ENCODE measurements at regions not wholly inside any gene's neighbourhood (a gene's known extent, or its start where the extent isn't known, plus 50 kb on each side); places are given as distances from the start of the nearest gene placed in this dataset.
"Not testable (repeated sequence)": the region's sequence is repeated elsewhere in the genome, so short reads cannot be mapped to it uniquely, and the experiment has no call there.

- Mint-ChIP-seq H3K36me3 (no peaks in the 10 kb centered on the region), H3K27me3 (peaks cover 2% of the 10 kb centered on the region), H3K27ac (peak overlapping the region in 1 of 3 donors; percentile 48), H3K4me3 (no peak overlapping the region), H3K4me1 (peaks cover 0 to 4% (median 2%) of the 10 kb centered on the region in 3 donors), H3K9me3 (peaks cover 0 to 9% (median 5%) of the 10 kb centered on the region in 3 donors)
Measured at GRCh38 chr12:68387338-68387737, 55.2 kb upstream of the MDM1 start.

- Mint-ChIP-seq H3K36me3 (no peaks in the 10 kb centered on the region), H3K4me3 (no peak overlapping the region), H3K27ac (no peak overlapping the region), H3K27me3 (peaks cover 2% of the 10 kb centered on the region), H3K4me1 (peaks cover 0 to 4% (median 0%) of the 10 kb centered on the region in 3 donors), H3K9me3 (peaks cover 0 to 9% (median 5%) of the 10 kb centered on the region in 3 donors)
Measured at GRCh38 chr12:68389305-68389704, 57.1 kb upstream of the MDM1 start.

- H3K4me3 Mint-ChIP-seq = no peak overlapping the region
- H3K36me3 Mint-ChIP-seq = no peaks in the 10 kb centered on the region
- H3K27me3 Mint-ChIP-seq = no peaks in the 10 kb centered on the region
- H3K9me3 Mint-ChIP-seq = peaks cover 0 to 9% (median 5%) of the 10 kb centered on the region in 3 donors
- no peak overlapping the region for H3K27ac Mint-ChIP-seq
- H3K4me1 Mint-ChIP-seq = peaks cover 0 to 2% (median 1%) of the 10 kb centered on the region in 3 donors
Measured at GRCh38 chr12:68391937-68392336, 59.8 kb upstream of the MDM1 start.

GRCh38 chr12:68392376-68392775 lies 60.2 kb upstream of the MDM1 start:
- H3K36me3 Mint-ChIP-seq = no peaks in the 10 kb centered on the region

DNA sequence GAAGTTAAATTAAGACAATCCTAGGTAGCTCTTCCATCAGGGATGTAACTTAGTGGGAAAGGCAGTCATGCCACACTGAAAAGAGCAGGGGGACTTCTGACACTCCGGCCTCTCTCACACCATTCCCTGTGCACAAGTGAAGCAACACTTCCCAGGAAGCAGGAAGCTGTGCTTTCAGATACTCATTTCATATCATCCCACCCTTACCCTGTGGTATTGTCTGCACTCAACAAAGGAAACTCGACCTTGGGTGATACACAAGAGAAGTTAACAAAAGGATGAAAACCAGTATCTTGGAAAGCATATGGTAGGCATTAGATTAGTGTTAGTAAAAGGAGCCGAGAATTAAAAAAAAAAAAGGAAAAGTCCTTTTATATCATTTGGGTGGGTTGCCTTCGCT lies 61.3 kb upstream of the MDM1 start:
- H3K4me3 Mint-ChIP-seq = no peak overlapping the region
- H3K27ac Mint-ChIP-seq = no peak overlapping the region
- no peaks in the 10 kb centered on the region for H3K27me3 Mint-ChIP-seq
- peaks cover 0 to 2% (median 0%) of the 10 kb centered on the region in 3 donors for H3K4me1 Mint-ChIP-seq
- no peaks in the 10 kb centered on the region for H3K36me3 Mint-ChIP-seq
- peaks cover 2 to 13% (median 6%) of the 10 kb centered on the region in 3 donors for H3K9me3 Mint-ChIP-seq

More at GRCh38 chr12:68392376-68392775, 60.2 kb upstream of the MDM1 start:
- Mint-ChIP-seq H3K4me3 (no peak overlapping the region), H3K4me1 (peaks cover 0 to 2% (median 1%) of the 10 kb centered on the region in 3 donors), H3K9me3 (peaks cover 0 to 10% (median 5%) of the 10 kb centered on the region in 3 donors), H3K27me3 (no peaks in the 10 kb centered on the region), H3K27ac (no peak overlapping the region)

DNA sequence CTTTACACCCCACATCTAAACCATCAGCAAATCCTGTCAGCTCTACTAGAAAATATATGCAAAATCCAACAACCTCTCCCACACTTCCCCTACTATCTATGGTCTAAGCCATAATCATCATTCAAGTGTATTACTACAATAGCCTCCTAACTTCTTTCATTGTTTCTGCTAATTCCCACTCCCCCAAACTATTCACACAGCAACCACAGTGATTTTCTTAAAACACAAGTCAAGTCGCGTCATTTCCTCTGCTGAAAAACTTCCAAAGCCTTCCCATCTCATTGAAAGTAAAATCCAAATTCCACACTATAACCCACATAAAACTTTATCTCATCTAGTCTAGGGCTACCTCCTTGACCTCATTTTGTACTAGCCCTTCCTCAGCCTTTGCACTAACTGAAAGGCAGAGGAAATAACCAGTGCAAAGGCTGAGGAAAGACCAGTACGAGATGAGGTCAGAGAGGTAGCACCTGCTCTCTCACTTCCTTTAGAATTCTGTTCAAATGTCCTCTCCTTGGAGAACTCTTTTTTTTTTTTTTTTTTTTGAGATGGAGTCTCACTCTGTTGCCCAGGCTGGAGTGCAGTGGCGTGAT lies 65.5 kb upstream of the MDM1 start:
- peak overlapping the region in 1 of 3 donors; percentile 1 for H3K27ac Mint-ChIP-seq
- no peak overlapping the region for H3K4me3 Mint-ChIP-seq

DNA sequence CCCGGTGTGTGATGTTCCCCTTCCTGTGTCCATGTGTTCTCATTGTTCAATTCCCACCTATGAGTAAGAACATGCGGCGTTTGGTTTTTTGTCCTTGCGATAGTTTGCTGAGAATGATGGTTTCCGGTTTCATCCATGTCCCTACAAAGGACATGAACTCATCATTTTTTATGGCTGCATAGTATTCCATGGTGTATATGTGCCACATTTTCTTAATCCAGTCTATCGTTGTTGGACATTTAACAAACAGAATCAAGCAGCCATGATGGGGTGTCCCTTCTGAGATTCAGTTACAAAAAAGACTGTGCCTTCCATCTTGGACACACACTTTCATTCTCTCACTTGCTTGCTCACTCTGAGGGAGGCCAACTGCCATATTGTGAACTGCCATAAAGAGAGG lies 66.5 kb upstream of the MDM1 start:
- H3K27ac Mint-ChIP-seq, H3K27me3 Mint-ChIP-seq, H3K4me1 Mint-ChIP-seq, H3K4me3 Mint-ChIP-seq, H3K9me3 Mint-ChIP-seq, H3K36me3 Mint-ChIP-seq: not testable (repeated sequence)

More for the DNA sequence above, 65.5 kb upstream of the MDM1 start:
- peaks cover 0 to 2% (median 0%) of the 10 kb centered on the region in 3 donors for H3K4me1 Mint-ChIP-seq
- peaks cover 2 to 4% (median 2%) of the 10 kb centered on the region in 3 donors for H3K9me3 Mint-ChIP-seq
- no peaks in the 10 kb centered on the region for H3K27me3 Mint-ChIP-seq
- H3K36me3 Mint-ChIP-seq = no peaks in the 10 kb centered on the region

- Mint-ChIP-seq H3K9me3 (peaks cover 2 to 4% (median 3%) of the 10 kb centered on the region in 3 donors), H3K27ac (no peak overlapping the region), H3K4me1 (peaks cover 0 to 4% (median 2%) of the 10 kb centered on the region in 3 donors), H3K4me3 (no peak overlapping the region), H3K36me3 (no peaks in the 10 kb centered on the region), H3K27me3 (peaks cover 1% of the 10 kb centered on the region)
Measured at GRCh38 chr12:68400226-68400829, 68.2 kb upstream of the MDM1 start.

- peaks cover 2 to 3% (median 2%) of the 10 kb centered on the region in 3 donors for H3K9me3 Mint-ChIP-seq
- peaks cover 3% of the 10 kb centered on the region for H3K27me3 Mint-ChIP-seq
- peaks cover 0 to 4% (median 2%) of the 10 kb centered on the region in 3 donors for H3K4me1 Mint-ChIP-seq
- no peak overlapping the region for H3K27ac Mint-ChIP-seq
- no peaks in the 10 kb centered on the region for H3K36me3 Mint-ChIP-seq
- no peak overlapping the region for H3K4me3 Mint-ChIP-seq
Measured at GRCh38 chr12:68402422-68402821, 70.3 kb upstream of the MDM1 start.

DNA sequence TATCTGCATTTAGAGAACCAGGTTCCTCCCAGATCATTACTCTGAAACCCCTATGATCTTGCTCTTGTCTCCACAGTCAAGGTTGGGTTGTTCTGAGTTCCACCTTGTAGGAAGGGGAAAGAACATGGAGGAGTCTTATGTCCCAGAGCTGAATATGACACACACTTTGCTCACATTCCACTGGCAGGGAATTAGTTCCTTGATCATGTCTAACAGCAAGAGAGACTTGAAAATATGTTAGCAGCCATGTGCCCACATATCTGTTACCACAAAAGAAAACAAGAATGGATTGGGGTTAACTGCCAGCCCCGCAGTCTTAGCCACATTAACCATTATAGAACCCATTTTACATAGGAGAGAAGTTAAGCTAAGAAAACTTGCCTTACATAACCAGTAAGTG lies 71.1 kb upstream of the MDM1 start:
- H3K4me1 Mint-ChIP-seq = peaks cover 0 to 4% (median 2%) of the 10 kb centered on the region in 3 donors
- H3K36me3 Mint-ChIP-seq = no peaks in the 10 kb centered on the region
- H3K27me3 Mint-ChIP-seq = peaks cover 3% of the 10 kb centered on the region
- no peak overlapping the region for H3K27ac Mint-ChIP-seq
- no peak overlapping the region for H3K4me3 Mint-ChIP-seq
- peaks cover 0 to 2% (median 0%) of the 10 kb centered on the region in 3 donors for H3K9me3 Mint-ChIP-seq

DNA sequence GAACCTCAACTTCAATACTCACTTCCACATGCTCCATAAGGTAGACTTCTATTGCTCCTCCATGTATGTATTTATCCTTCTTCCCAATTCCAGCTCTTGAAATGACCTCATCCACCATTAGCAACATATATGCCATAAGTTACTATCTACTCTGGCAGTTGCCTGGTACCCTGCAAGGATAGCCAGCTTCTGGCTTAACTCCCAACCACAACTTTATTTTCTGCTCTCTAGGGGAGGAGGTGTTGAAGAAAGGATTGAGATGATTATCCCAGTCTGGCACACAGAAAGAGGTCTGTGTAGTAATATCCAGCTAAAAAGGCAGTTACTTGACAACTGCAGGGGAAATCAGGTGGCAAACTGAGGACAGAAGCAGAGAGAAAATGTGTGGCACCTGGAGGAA lies 71.5 kb upstream of the MDM1 start:
- Mint-ChIP-seq H3K27me3 (peaks cover 3% of the 10 kb centered on the region), H3K4me3 (no peak overlapping the region), H3K4me1 (peaks cover 0 to 4% (median 2%) of the 10 kb centered on the region in 3 donors), H3K9me3 (peaks cover 0 to 2% (median 0%) of the 10 kb centered on the region in 3 donors), H3K27ac (no peak overlapping the region), H3K36me3 (no peaks in the 10 kb centered on the region)

GRCh38 chr12:68405343-68405781 lies 73.2 kb upstream of the MDM1 start:
- Mint-ChIP-seq H3K9me3 (peaks cover 0 to 2% (median 0%) of the 10 kb centered on the region in 3 donors), H3K27ac (peak overlapping the region in 1 of 3 donors; percentile 25)

DNA sequence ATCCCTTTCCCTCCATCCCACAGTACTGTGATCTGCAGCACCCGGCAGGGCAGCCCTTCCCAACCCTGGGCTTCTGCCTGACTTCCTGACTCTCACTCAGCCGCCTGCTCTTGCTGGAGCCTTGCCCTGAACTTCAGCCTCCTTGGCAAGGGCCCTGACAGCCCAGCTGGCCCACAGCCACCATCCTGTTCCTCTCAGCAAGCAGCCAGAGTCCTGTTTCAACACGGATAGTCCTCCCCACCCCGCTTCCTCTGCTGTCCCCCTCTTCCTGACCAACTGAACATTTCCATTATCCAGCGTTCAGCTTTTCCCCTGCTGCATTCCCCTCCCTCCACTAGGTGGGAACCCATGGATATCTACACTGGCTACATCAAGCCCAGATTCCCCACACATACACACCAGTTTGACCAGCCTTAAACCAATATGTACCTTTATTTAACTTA lies 74.0 kb upstream of the MDM1 start:
- Mint-ChIP-seq H3K9me3 (peaks cover 0 to 2% (median 0%) of the 10 kb centered on the region in 3 donors), H3K4me3 (no peak overlapping the region), H3K4me1 (peaks cover 0 to 4% (median 2%) of the 10 kb centered on the region in 3 donors), H3K36me3 (no peaks in the 10 kb centered on the region), H3K27ac (no peak overlapping the region), H3K27me3 (peaks cover 3% of the 10 kb centered on the region)

More at GRCh38 chr12:68405343-68405781, 73.2 kb upstream of the MDM1 start:
- no peaks in the 10 kb centered on the region for H3K36me3 Mint-ChIP-seq
- H3K4me3 Mint-ChIP-seq = no peak overlapping the region
- H3K4me1 Mint-ChIP-seq = peaks cover 0 to 4% (median 2%) of the 10 kb centered on the region in 3 donors
- H3K27me3 Mint-ChIP-seq = peaks cover 3% of the 10 kb centered on the region

GRCh38 chr12:68406911-68407310 lies 74.7 kb upstream of the MDM1 start:
- Mint-ChIP-seq H3K27ac (no peak overlapping the region), H3K4me3 (no peak overlapping the region), H3K4me1 (peaks cover 0 to 4% (median 2%) of the 10 kb centered on the region in 3 donors), H3K27me3 (peaks cover 3% of the 10 kb centered on the region), H3K9me3 (peaks cover 0 to 2% (median 0%) of the 10 kb centered on the region in 3 donors), H3K36me3 (no peaks in the 10 kb centered on the region)

- Mint-ChIP-seq H3K4me1 (peaks cover 0 to 11% (median 6%) of the 10 kb centered on the region in 3 donors), H3K4me3 (no peak overlapping the region), H3K36me3 (peaks cover 1% of the 10 kb centered on the region), H3K27ac (no peak overlapping the region), H3K27me3 (peaks cover 3% of the 10 kb centered on the region), H3K9me3 (no peaks in the 10 kb centered on the region)
Measured at GRCh38 chr12:68410018-68410660, 78.0 kb upstream of the MDM1 start.
